ENCODE measurements at regions not wholly inside any gene's neighbourhood (a gene's known extent, or its start where the extent isn't known, plus 50 kb on each side); places are given as distances from the start of the nearest gene placed in this dataset.

- Mint-ChIP-seq H3K9me3 (ENCODE audit: unreplicated experiment) (no peaks in the 10 kb centered on the region), H3K36me3 (ENCODE audit: insufficient read depth, unreplicated experiment) (no peaks in the 10 kb centered on the region), H3K27ac (ENCODE audit: unreplicated experiment) (no peak overlapping the region), H3K4me3 (ENCODE audit: unreplicated experiment) (no peak overlapping the region), H3K27me3 (ENCODE audit: insufficient read depth, unreplicated experiment) (peaks cover 6% of the 10 kb centered on the region), H3K4me1 (ENCODE audit: low read depth, unreplicated experiment) (no peaks in the 10 kb centered on the region)
- TF ChIP-seq, protein P1, sequence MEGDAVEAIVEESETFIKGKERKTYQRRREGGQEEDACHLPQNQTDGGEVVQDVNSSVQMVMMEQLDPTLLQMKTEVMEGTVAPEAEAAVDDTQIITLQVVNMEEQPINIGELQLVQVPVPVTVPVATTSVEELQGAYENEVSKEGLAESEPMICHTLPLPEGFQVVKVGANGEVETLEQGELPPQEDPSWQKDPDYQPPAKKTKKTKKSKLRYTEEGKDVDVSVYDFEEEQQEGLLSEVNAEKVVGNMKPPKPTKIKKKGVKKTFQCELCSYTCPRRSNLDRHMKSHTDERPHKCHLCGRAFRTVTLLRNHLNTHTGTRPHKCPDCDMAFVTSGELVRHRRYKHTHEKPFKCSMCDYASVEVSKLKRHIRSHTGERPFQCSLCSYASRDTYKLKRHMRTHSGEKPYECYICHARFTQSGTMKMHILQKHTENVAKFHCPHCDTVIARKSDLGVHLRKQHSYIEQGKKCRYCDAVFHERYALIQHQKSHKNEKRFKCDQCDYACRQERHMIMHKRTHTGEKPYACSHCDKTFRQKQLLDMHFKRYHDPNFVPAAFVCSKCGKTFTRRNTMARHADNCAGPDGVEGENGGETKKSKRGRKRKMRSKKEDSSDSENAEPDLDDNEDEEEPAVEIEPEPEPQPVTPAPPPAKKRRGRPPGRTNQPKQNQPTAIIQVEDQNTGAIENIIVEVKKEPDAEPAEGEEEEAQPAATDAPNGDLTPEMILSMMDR (IDR thresholded peaks at IDR 0.05; ENCODE audit: insufficient read depth in 1 of 2, low read depth in 1 of 2, low read length in 1 of 2, severe bottlenecking in 1 of 2, unreplicated experiment in 1 of 2) = peak in 1 of 2 experiments; percentile 35
- H3K36me3 ChIP-seq (ENCODE audit: control insufficient read depth, insufficient read depth, low read length) = no peaks in the 10 kb centered on the region
- intact Hi-C loops (cut with micrococcal nuclease; ENCODE audit: unreplicated experiment) = loop anchor here (5.0 kb wide), 1 partner anchor 684 kb away; no protein-coding TSS in a partner anchor
- H3K27me3 ChIP-seq (replicated peaks; ENCODE audit: control insufficient read depth, insufficient read depth, low read length) = no peaks in the 10 kb centered on the region
- no peak overlapping the region for H3K4me3 ChIP-seq (ENCODE audit: low read depth, low read length)
- no TSS peak for BruUV-seq (replicated peaks)
- ChIA-PET CTCF (no interaction called here), POLR2A (no interaction called here)
- no peaks in the 10 kb centered on the region for H3K4me1 ChIP-seq
- H3K9me3 ChIP-seq = no peaks in the 10 kb centered on the region
- peak in 1 of 2 experiments; percentile 21 for DNase-seq
These were observed 222.9 kb downstream of the CHRM2 start for GRCh38 chr7:137091396-137091795.

DNA sequence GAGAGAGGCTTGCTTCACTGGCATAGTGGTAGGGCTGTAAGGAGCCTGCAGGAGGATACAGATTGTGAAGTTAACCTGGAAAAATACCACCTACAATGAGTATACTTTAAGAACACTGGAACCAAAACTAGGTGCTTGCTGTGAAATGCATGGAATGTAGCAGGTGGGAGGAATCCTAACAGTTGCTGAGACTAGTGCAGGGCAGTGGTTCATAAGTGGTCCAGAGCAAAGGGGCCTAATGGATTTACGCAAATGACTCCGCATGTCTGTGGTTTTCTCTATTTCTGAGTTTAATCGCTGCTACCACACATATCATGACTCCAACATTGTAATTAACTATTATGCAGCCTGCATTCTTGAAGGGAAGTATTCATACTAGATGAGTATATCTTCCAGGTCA, 218.4 kb downstream of the CHRM2 start:
- ChIA-PET CTCF (no interaction called here), POLR2A (no interaction called here)
- H3K4me3 ChIP-seq (ENCODE audit: low read depth, low read length) = no peak overlapping the region
- no peaks in the 10 kb centered on the region for H3K27me3 ChIP-seq (replicated peaks; ENCODE audit: control insufficient read depth, insufficient read depth, low read length)
- H3K4me3 Mint-ChIP-seq (ENCODE audit: unreplicated experiment) = no peak overlapping the region
- DNase-seq = no peak
- no peaks in the 10 kb centered on the region for H3K9me3 Mint-ChIP-seq (ENCODE audit: unreplicated experiment)
- no peak overlapping the region for H3K27ac Mint-ChIP-seq (ENCODE audit: unreplicated experiment)
- H3K9me3 ChIP-seq = no peaks in the 10 kb centered on the region
- no peaks in the 10 kb centered on the region for H3K4me1 ChIP-seq
- BruUV-seq (replicated peaks) = no TSS peak
- TF ChIP-seq, protein P1 (IDR thresholded peaks at IDR 0.05; ENCODE audit: insufficient read depth in 1 of 2, low read depth in 1 of 2, low read length in 1 of 2, severe bottlenecking in 1 of 2, unreplicated experiment in 1 of 2) = no peak
- no peaks in the 10 kb centered on the region for H3K4me1 Mint-ChIP-seq (ENCODE audit: low read depth, unreplicated experiment)
- H3K36me3 ChIP-seq (ENCODE audit: control insufficient read depth, insufficient read depth, low read length) = no peaks in the 10 kb centered on the region
- H3K36me3 Mint-ChIP-seq (ENCODE audit: insufficient read depth, unreplicated experiment) = no peaks in the 10 kb centered on the region
- intact Hi-C loops (cut with micrococcal nuclease; ENCODE audit: unreplicated experiment) = no loop called here
- H3K27me3 Mint-ChIP-seq (ENCODE audit: insufficient read depth, unreplicated experiment) = peaks cover 2% of the 10 kb centered on the region

- no peaks in the 10 kb centered on the region for H3K9me3 Mint-ChIP-seq (ENCODE audit: unreplicated experiment)
These were observed 216.3 kb downstream of the CHRM2 start for GRCh38 chr7:137084607-137085380.

More at GRCh38 chr7:137084607-137085380, 216.3 kb downstream of the CHRM2 start:
- H3K36me3 Mint-ChIP-seq (ENCODE audit: insufficient read depth, unreplicated experiment) = no peaks in the 10 kb centered on the region
- no peaks in the 10 kb centered on the region for H3K27me3 ChIP-seq (replicated peaks; ENCODE audit: control insufficient read depth, insufficient read depth, low read length)
- DNase-seq = no peak
- peaks cover 5% of the 10 kb centered on the region for H3K27me3 Mint-ChIP-seq (ENCODE audit: insufficient read depth, unreplicated experiment)
- intact Hi-C loops (cut with micrococcal nuclease; ENCODE audit: unreplicated experiment) = no loop called here
- CTCF ChIA-PET = no interaction called here
- POLR2A ChIA-PET = no interaction called here
- H3K36me3 ChIP-seq (ENCODE audit: control insufficient read depth, insufficient read depth, low read length) = no peaks in the 10 kb centered on the region
- no peak overlapping the region for H3K27ac Mint-ChIP-seq (ENCODE audit: unreplicated experiment)
- H3K4me3 ChIP-seq (ENCODE audit: low read depth, low read length) = no peak overlapping the region
- TF ChIP-seq, protein P1 (IDR thresholded peaks at IDR 0.05; ENCODE audit: insufficient read depth in 1 of 2, low read depth in 1 of 2, low read length in 1 of 2, severe bottlenecking in 1 of 2, unreplicated experiment in 1 of 2) = no peak
- no peak overlapping the region for H3K4me3 Mint-ChIP-seq (ENCODE audit: unreplicated experiment)
- no peaks in the 10 kb centered on the region for H3K4me1 Mint-ChIP-seq (ENCODE audit: low read depth, unreplicated experiment)
- no peaks in the 10 kb centered on the region for H3K9me3 ChIP-seq
- H3K4me1 ChIP-seq = no peaks in the 10 kb centered on the region
- no TSS peak for BruUV-seq (replicated peaks)
